ENCODE measurements at regions not wholly inside any gene's neighbourhood (a gene's known extent, or its start where the extent isn't known, plus 50 kb on each side); places are given as distances from the start of the nearest gene placed in this dataset.

GRCh38 chr12:116366456-116366776 is 88.9 kb upstream of the MED13L start:
- no peak overlapping the region for H2BK15ac ChIP-seq (ENCODE audit: low read depth, low read length)

More at GRCh38 chr12:116366456-116366776, 88.9 kb upstream of the MED13L start:
- peaks cover 5% of the 10 kb centered on the region; the same call in 1 of the 2 replicates for H3K4me1 ChIP-seq (ENCODE audit: control insufficient read depth, insufficient read depth, low read length)
- H3K27ac ChIP-seq (ENCODE audit: insufficient read depth, low read length): no peak overlapping the region
- no peak overlapping the region for H2AFZ ChIP-seq (replicated peaks; ENCODE audit: low read length, poor library complexity)
- dilution Hi-C loops (cut with HindIII; ENCODE audit: low sequenced_read_pairs, unreplicated experiment): no loop called here
- H3K27me3 ChIP-seq (ENCODE audit: control insufficient read depth, insufficient read depth, low read length): no peaks in the 10 kb centered on the region
- no peaks in the 10 kb centered on the region for H4K20me1 ChIP-seq (ENCODE audit: insufficient read depth, low read length)
- no peak overlapping the region for H3K4me2 ChIP-seq (ENCODE audit: low read depth, low read length)
- intact Hi-C loops (cut with micrococcal nuclease): no loop called here
- CTCF ChIA-PET: no interaction called here
- H3K4ac ChIP-seq (ENCODE audit: low read depth, low read length): no peak overlapping the region
- no peak overlapping the region; the same call in 1 of the 2 replicates for H3K56ac ChIP-seq (ENCODE audit: extremely low read depth, insufficient read depth, low read length)
- in situ Hi-C loops (cut with MboI; ENCODE audit: low sequenced_read_pairs): no loop called here
- no peak overlapping the region for H4K91ac ChIP-seq (ENCODE audit: insufficient read depth, low read depth, low read length)
- no CpG with 5 or more reads among the region's 9 CpGs for whole genome bisulfite sequencing, 2 experiments (ENCODE audit: extremely low coverage in 2 of 2, insufficient read length in 1 of 2)
- no peak for ATAC-seq (ENCODE audit: low read depth)
- DNase-seq: no peak
- H3K9me3 ChIP-seq (ENCODE audit: control insufficient read depth, insufficient read depth, low read length): no peaks in the 10 kb centered on the region
- no peak overlapping the region for H2BK20ac ChIP-seq (ENCODE audit: low read depth, low read length)
- no peak overlapping the region for H4K5ac ChIP-seq (ENCODE audit: low read depth, low read length)
- H3K14ac ChIP-seq (replicated peaks; ENCODE audit: low read depth, low read length): no peak overlapping the region
- H3K23ac ChIP-seq (ENCODE audit: low read depth, low read length): no peak overlapping the region
- POLR2A ChIA-PET (ENCODE audit: unreplicated experiment): no interaction called here
- TF ChIP-seq CHD1 (IDR thresholded peaks at IDR 0.05; ENCODE audit: low read depth, low read length): no peak
- no peak for TF ChIP-seq RAD21 (IDR thresholded peaks at IDR 0.05; ENCODE audit: low read length)
- TF ChIP-seq BHLHE40 (IDR thresholded peaks at IDR 0.05; ENCODE audit: low read depth, low read length): no peak
- no peak for TF ChIP-seq USF2 (IDR thresholded peaks at IDR 0.05; ENCODE audit: low read depth, low read length)
- no peak for TF ChIP-seq NFE2L2 (IDR thresholded peaks at IDR 0.05; ENCODE audit: low read depth, low read length)
- TF ChIP-seq RCOR1 (IDR thresholded peaks at IDR 0.05; ENCODE audit: insufficient replicate concordance, low read length): no peak
- TF ChIP-seq RFX5 (IDR thresholded peaks at IDR 0.05; ENCODE audit: low read depth, low read length): no peak
- no peak for TF ChIP-seq MXI1 (IDR thresholded peaks at IDR 0.05; ENCODE audit: borderline replicate concordance, low read depth, low read length)
- no peak for TF ChIP-seq CEBPB (IDR thresholded peaks at IDR 0.05; ENCODE audit: low read depth, low read length)
- TF ChIP-seq ELK1 (IDR thresholded peaks at IDR 0.05; ENCODE audit: borderline replicate concordance, low read depth, low read length): no peak
- TF ChIP-seq SMC3 (IDR thresholded peaks at IDR 0.05; ENCODE audit: low read depth, low read length): no peak
- no peak for TF ChIP-seq CTCF (conservative IDR thresholded peaks at IDR 0.05; ENCODE audit: low read depth, low read length)
- no peak for TF ChIP-seq POLR2A (IDR thresholded peaks at IDR 0.05; ENCODE audit: low read depth, low read length)
- no peak for TF ChIP-seq MAFK (IDR thresholded peaks at IDR 0.05; ENCODE audit: low read depth, low read length)
- no peak for TF ChIP-seq MAZ (IDR thresholded peaks at IDR 0.05; ENCODE audit: borderline replicate concordance, low read depth, low read length)
- no peak for TF ChIP-seq FOS (IDR thresholded peaks at IDR 0.05; ENCODE audit: low read depth, low read length)
- no peaks in the 10 kb centered on the region for H3K36me3 ChIP-seq (ENCODE audit: control insufficient read depth, insufficient read depth, low read length)
- no peak overlapping the region for H4K8ac ChIP-seq (ENCODE audit: low read depth in 2 of 2, low read length in 2 of 2)
- H2AK9ac ChIP-seq (replicated peaks; ENCODE audit: low read depth, low read length, poor library complexity): no peak overlapping the region
- no TSS peak for BruUV-seq (replicated peaks)
- no peak overlapping the region for H2AK5ac ChIP-seq (ENCODE audit: low read depth, low read length)
- H3K18ac ChIP-seq (ENCODE audit: low read depth, low read length): no peak overlapping the region
- peaks cover 15% of the 10 kb centered on the region for H3K9me1 ChIP-seq (ENCODE audit: insufficient read depth, low read length)
- H3K4me3 ChIP-seq (ENCODE audit: insufficient read depth, low read depth, low read length): no peak overlapping the region
- H3K79me1 ChIP-seq (ENCODE audit: low read depth in 1 of 2, low read length in 2 of 2): no peaks in the 10 kb centered on the region
- no peak overlapping the region for H3K9ac ChIP-seq (ENCODE audit: low read depth, low read length)
- no peak overlapping the region for H2BK5ac ChIP-seq (ENCODE audit: low read depth, low read length, poor library complexity, severe bottlenecking)
- H2BK120ac ChIP-seq (ENCODE audit: low read depth, low read length): no peak overlapping the region

All from IMR-90 (cell line).